ENCODE measurements at regions not wholly inside any gene's neighbourhood (a gene's known extent, or its start where the extent isn't known, plus 50 kb on each side); places are given as distances from the start of the nearest gene placed in this dataset.

- TF ChIP-seq CTCF (IDR thresholded peaks at IDR 0.05; ENCODE audit: extremely low read depth in 1 of 2, insufficient read depth in 1 of 2, low read depth in 1 of 2, low read length in 2 of 2) (no peak), POLR2A (IDR thresholded peaks at IDR 0.05; ENCODE audit: low read depth, low read length) (no peak), FOS (IDR thresholded peaks at IDR 0.05; ENCODE audit: borderline replicate concordance, insufficient read depth, low read length) (no peak)
- TF ChIP-seq, protein P1, sequence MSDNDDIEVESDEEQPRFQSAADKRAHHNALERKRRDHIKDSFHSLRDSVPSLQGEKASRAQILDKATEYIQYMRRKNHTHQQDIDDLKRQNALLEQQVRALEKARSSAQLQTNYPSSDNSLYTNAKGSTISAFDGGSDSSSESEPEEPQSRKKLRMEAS (IDR thresholded peaks at IDR 0.05; ENCODE audit: insufficient read depth, insufficient read length) = no peak
These were observed 185.5 kb upstream of the C1orf174 start for GRCh38 chr1:4085546-4085945.
